GM12891 (cell line): ENCODE measurements at regions not wholly inside any gene's neighbourhood (a gene's known extent, or its start where the extent isn't known, plus 50 kb on each side); places are given as distances from the start of the nearest gene placed in this dataset.

Experiments used
- POLR2A ChIP-seq: IDR thresholded peaks from 2 replicates; pipeline ENCODE4 v1.6.1; 2011; ENCODE audit warnings: low read depth, low read length, control low read depth
- TAF1 ChIP-seq: IDR thresholded peaks from 2 replicates; pipeline ENCODE4 v1.6.1; 2011; ENCODE audit warnings: low read depth, low read length, control low read depth

DNA sequence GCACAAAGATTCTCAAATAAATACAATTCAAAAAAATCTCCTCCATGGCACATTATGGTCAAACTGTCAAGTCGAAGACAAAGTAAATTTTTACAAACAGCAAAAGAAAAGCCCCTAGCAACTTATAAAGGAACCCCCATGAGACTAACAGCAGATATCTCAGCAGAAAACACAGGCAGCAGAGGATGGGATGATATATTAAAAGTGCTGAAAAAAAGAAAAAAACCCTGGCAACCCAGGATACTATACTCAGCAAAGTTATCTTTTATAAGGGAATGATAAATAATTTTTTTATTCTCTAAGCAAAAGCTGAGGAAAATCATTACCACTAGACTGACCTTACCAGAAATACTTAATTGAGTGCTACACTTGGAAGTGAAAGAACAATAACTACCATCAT lies 326.4 kb downstream of the CYRIA start:
- no peak for TF ChIP-seq POLR2A
- no peak for TF ChIP-seq TAF1
